GM10248 (cell line): ENCODE measurements at regions not wholly inside any gene's neighbourhood (a gene's known extent, or its start where the extent isn't known, plus 50 kb on each side); places are given as distances from the start of the nearest gene placed in this dataset.

Source experiments
- CTCF ChIA-PET: fragments of 300-600 bp; sonication (Branson Sonifier 250); formaldehyde crosslinking; extraction: SDS; loops from one replicate; lab custom pipeline; 2021; ENCODE audit warnings: antibody characterized with exemption; lab: Yijun Ruan, JAX
- POLR2A ChIA-PET: fragments of 350-650 bp; sonication (Branson Sonifier 250); formaldehyde crosslinking; extraction: SDS; loops from one replicate; lab custom pipeline; 2020; ENCODE audit warnings: antibody characterized with exemption; lab: Yijun Ruan, JAX
- DNase-seq: peaks from one replicate; pipeline ENCODE4 v3.0.0; 2012; ENCODE audit errors: extremely low spot score
- CTCF ChIP-seq: IDR thresholded peaks from 2 replicates; pipeline ENCODE4 v1.5.1; 2012; ENCODE audit warnings: mild to moderate bottlenecking, low read depth; ENCODE audit errors: extremely low read depth, missing control alignments, control extremely low read depth

GRCh38 chr10:111478651-111479050 is 401.8 kb downstream of the ADRA2A start:
- DNase-seq, result no peak
- TF ChIP-seq CTCF, result no peak
- ChIA-PET POLR2A (no interaction called here), CTCF (interaction anchor here (0.9 to 1.4 kb wide), 2 partner anchors 13 to 120 kb away, joined by 3 to 4 read pairs; no protein-coding TSS in a partner anchor)

- ChIA-PET POLR2A (no interaction called here), CTCF (interaction anchor here (1.1 to 1.4 kb wide), 2 partner anchors 11 kb away, joined by 3 to 4 read pairs; no protein-coding TSS in a partner anchor)
- TF ChIP-seq CTCF, result no peak
- no peak for DNase-seq
Measured at GRCh38 chr10:111479966-111480365, 403.1 kb downstream of the ADRA2A start.

GRCh38 chr10:111481261-111481826 is 404.5 kb downstream of the ADRA2A start:
- no peak for TF ChIP-seq CTCF
- no peak for DNase-seq
- CTCF ChIA-PET, result interaction anchor here (1.1 to 1.9 kb wide), 2 partner anchors 10 to 12 kb away, joined by 3 to 8 read pairs; no protein-coding TSS in a partner anchor
- POLR2A ChIA-PET, result no interaction called here

GRCh38 chr10:111481866-111482265 is 405.0 kb downstream of the ADRA2A start:
- POLR2A ChIA-PET, result no interaction called here
- CTCF ChIA-PET, result interaction anchor here (0.8 to 1.9 kb wide), 2 partner anchors 10 to 12 kb away, joined by 4 to 8 read pairs; no protein-coding TSS in a partner anchor
- no peak for TF ChIP-seq CTCF
- no peak for DNase-seq

GRCh38 chr10:111482621-111483216 is 405.9 kb downstream of the ADRA2A start:
- ChIA-PET CTCF (interaction anchor here (0.8 to 1.9 kb wide), 3 partner anchors 9 to 13 kb away, joined by 4 to 8 read pairs (median 4); no protein-coding TSS in a partner anchor), POLR2A (no interaction called here)
- no peak for TF ChIP-seq CTCF
- no peak for DNase-seq

- no peak for TF ChIP-seq CTCF
- ChIA-PET CTCF (no interaction called here), POLR2A (no interaction called here)
- no peak for DNase-seq
Measured at GRCh38 chr10:111485767-111486166, 408.9 kb downstream of the ADRA2A start.
